Gastrocnemius medialis (tissue), 4 donors: ENCODE measurements at regions not wholly inside any gene's neighbourhood (a gene's known extent, or its start where the extent isn't known, plus 50 kb on each side); places are given as distances from the start of the nearest gene placed in this dataset.

Experiments
- ATAC-seq, 2 donors: fragments of 150-250 bp; one replicate each; pipeline ENCODE4 v1.9.1; 2016
- DNase-seq, 2 donors: peaks; one replicate each; pipeline ENCODE4 v3.0.0-alpha.2; 2019
- H3K27ac ChIP-seq, 4 donors: fragments of 200-600 bp; sonication (generic); 1 replicate in 1 of 4; 2 replicates in 3 of 4; pipeline ENCODE4 v1.5.1; 2016 to 2018; ENCODE audit warnings: mild to moderate bottlenecking in 2 of 4, moderate library complexity in 1 of 4
- H3K27me3 ChIP-seq, 3 donors: fragments of 200-600 bp; sonication (generic) in 2 of 3; 1 replicate in 1 of 3; 2 replicates in 2 of 3; pipeline versions ENCODE4 v1.5.1 to v1.6.0; 2016 to 2019; ENCODE audit warnings: mild to moderate bottlenecking in 1 of 3, moderate library complexity in 1 of 3
- H3K36me3 ChIP-seq, 2 donors: fragments of 200-600 bp; sonication (generic) in 1 of 2; one replicate each; pipeline ENCODE4 v1.5.1; 2017 to 2018
- H3K4me1 ChIP-seq, 2 donors: fragments of 200-600 bp; sonication (generic) in 1 of 2; one replicate each; pipeline ENCODE4 v1.5.1; 2016 to 2017; ENCODE audit warnings: mild to moderate bottlenecking in 2 of 2
- H3K4me3 ChIP-seq, 4 donors: fragments of 200-600 bp; sonication (generic) in 3 of 4; 1 replicate in 1 of 4; 2 replicates in 3 of 4; pipeline ENCODE4 v1.5.1; 2016 to 2019; ENCODE audit warnings: mild to moderate bottlenecking in 2 of 4
- H3K9me3 ChIP-seq, 3 donors: fragments of 200-600 bp; sonication (generic) in 2 of 3; 1 replicate in 1 of 3; 2 replicates in 2 of 3; pipeline ENCODE4 v1.5.1; 2016 to 2019
- POLR2A ChIP-seq, 2 donors: fragments of 450-650 bp; IDR thresholded peaks; one replicate each; pipeline ENCODE4 v1.6.1; 2017; ENCODE audit warnings: antibody characterized with exemption in 2 of 2, mild to moderate bottlenecking in 2 of 2, moderate library complexity in 2 of 2
- in situ Hi-C, 4 donors: fragments of 200-750 bp; cut with MboI; loops; one replicate each; pipeline versions ENCODE4 v1.15.0 to v1.8.0; 2017; ENCODE audit warnings: low sequenced_read_pairs in 4 of 4
- intact Hi-C: fragments of 100-400 bp; cut with DNase I; formaldehyde crosslinking; loops from one replicate; pipeline ENCODE4 v1.15.1; 2023; ENCODE audit warnings: low total_unique reads
- TF ChIP-seq, protein P1 (sequence below), 5 experiments: fragments of 450-650 bp in 3 of 5; fragments of 200-600 bp in 2 of 5; sonication (generic) in 2 of 5; IDR thresholded peaks in 4 of 5; conservative IDR thresholded peaks in 1 of 5; 1 replicate in 4 of 5; 2 replicates in 1 of 5; pipeline ENCODE4 v1.5.1; 2016 to 2019; ENCODE audit warnings: antibody characterized with exemption in 5 of 5, mild to moderate bottlenecking in 3 of 5, moderate library complexity in 3 of 5

DNA sequence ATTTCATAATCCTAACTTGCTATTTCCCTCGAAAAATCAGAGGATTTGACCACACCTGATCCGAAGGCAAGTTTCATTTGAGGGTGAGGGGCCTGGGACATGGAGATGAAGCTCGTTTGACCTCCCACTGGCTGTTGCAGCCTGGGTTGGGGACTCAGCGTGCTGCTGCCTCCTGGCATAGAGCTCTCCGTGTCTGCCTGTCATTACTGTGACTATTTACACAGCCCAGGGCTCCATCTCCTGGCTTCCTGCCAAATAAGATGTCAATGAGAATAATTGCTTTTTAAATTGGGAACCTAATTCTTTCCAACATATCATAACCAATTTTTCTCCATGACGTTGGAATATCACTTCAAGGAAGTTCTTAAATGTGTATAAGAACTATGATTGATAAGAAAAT lies 139.3 kb upstream of the COBL start:
- Histone ChIP-seq H3K4me1 (no peaks in the 10 kb centered on the region), H3K9me3 (no peaks in the 10 kb centered on the region), H3K36me3 (no peaks in the 10 kb centered on the region), H3K27ac (no peak overlapping the region), H3K4me3 (no peak overlapping the region), H3K27me3 (no peaks in the 10 kb centered on the region)
- ATAC-seq (no peak), DNase-seq (no peak)
- TF ChIP-seq POLR2A (IDR thresholded peaks at IDR 0.05) = no peak
- TF ChIP-seq, protein P1, sequence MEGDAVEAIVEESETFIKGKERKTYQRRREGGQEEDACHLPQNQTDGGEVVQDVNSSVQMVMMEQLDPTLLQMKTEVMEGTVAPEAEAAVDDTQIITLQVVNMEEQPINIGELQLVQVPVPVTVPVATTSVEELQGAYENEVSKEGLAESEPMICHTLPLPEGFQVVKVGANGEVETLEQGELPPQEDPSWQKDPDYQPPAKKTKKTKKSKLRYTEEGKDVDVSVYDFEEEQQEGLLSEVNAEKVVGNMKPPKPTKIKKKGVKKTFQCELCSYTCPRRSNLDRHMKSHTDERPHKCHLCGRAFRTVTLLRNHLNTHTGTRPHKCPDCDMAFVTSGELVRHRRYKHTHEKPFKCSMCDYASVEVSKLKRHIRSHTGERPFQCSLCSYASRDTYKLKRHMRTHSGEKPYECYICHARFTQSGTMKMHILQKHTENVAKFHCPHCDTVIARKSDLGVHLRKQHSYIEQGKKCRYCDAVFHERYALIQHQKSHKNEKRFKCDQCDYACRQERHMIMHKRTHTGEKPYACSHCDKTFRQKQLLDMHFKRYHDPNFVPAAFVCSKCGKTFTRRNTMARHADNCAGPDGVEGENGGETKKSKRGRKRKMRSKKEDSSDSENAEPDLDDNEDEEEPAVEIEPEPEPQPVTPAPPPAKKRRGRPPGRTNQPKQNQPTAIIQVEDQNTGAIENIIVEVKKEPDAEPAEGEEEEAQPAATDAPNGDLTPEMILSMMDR (IDR thresholded peaks at IDR 0.05 in 4 of 5, conservative IDR thresholded peaks at IDR 0.05 in 1 of 5) = no peak
- in situ Hi-C loops (no loop called here), intact Hi-C loops (no loop called here)

DNA sequence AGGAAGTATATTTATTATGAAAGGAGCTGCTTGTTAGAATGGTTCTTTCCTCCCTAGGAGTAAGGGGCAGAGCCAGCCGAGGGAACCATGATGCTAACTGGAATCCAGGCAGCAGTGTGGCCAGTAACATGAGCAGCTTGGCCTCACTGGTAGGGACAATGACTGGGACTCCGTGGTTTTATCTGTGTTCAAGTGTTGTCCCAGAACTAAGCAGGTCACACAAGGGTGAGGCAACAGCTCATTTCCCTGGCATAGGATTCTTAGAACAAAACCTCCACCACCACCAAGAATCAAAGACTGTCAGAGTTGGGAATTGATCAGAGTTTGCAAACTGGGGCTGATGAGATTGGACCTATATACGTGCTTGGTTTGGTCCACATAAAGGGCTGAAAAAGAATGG lies 138.9 kb upstream of the COBL start:
- DNase-seq = no peak
- no peaks in the 10 kb centered on the region for H3K27me3 ChIP-seq
- TF ChIP-seq POLR2A (IDR thresholded peaks at IDR 0.05) = no peak
- TF ChIP-seq, protein P1 (IDR thresholded peaks at IDR 0.05 in 4 of 5, conservative IDR thresholded peaks at IDR 0.05 in 1 of 5) = no peak
- H3K4me3 ChIP-seq = no peak overlapping the region
- no peak for ATAC-seq
- H3K36me3 ChIP-seq = no peaks in the 10 kb centered on the region
- in situ Hi-C loops = no loop called here
- intact Hi-C loops = no loop called here
- H3K9me3 ChIP-seq = no peaks in the 10 kb centered on the region
- no peak overlapping the region for H3K27ac ChIP-seq
- H3K4me1 ChIP-seq = no peaks in the 10 kb centered on the region

- H3K4me1 ChIP-seq = no peaks in the 10 kb centered on the region
- intact Hi-C loops = no loop called here
- TF ChIP-seq POLR2A (IDR thresholded peaks at IDR 0.05) = no peak
- TF ChIP-seq, protein P1 (IDR thresholded peaks at IDR 0.05 in 4 of 5, conservative IDR thresholded peaks at IDR 0.05 in 1 of 5) = no peak
- no peak for ATAC-seq
- H3K27me3 ChIP-seq = no peaks in the 10 kb centered on the region
- H3K36me3 ChIP-seq = no peaks in the 10 kb centered on the region
- no peak overlapping the region for H3K27ac ChIP-seq
- no peak overlapping the region for H3K4me3 ChIP-seq
- in situ Hi-C loops = no loop called here
- H3K9me3 ChIP-seq = no peaks in the 10 kb centered on the region
- DNase-seq = no peak
These were observed 138.5 kb upstream of the COBL start for GRCh38 chr7:51455086-51455485.

GRCh38 chr7:51452694-51453093 lies 136.1 kb upstream of the COBL start:
- Histone ChIP-seq H3K9me3 (no peaks in the 10 kb centered on the region), H3K4me1 (no peaks in the 10 kb centered on the region), H3K36me3 (no peaks in the 10 kb centered on the region), H3K4me3 (no peak overlapping the region), H3K27me3 (no peaks in the 10 kb centered on the region), H3K27ac (no peak overlapping the region)
- TF ChIP-seq POLR2A (IDR thresholded peaks at IDR 0.05) = no peak
- TF ChIP-seq, protein P1 (IDR thresholded peaks at IDR 0.05 in 4 of 5, conservative IDR thresholded peaks at IDR 0.05 in 1 of 5) = no peak
- in situ Hi-C loops = no loop called here
- DNase-seq (no peak), ATAC-seq (no peak)
- intact Hi-C loops = no loop called here

- intact Hi-C loops = no loop called here
- Histone ChIP-seq H3K27me3 (no peaks in the 10 kb centered on the region), H3K4me3 (no peak overlapping the region), H3K9me3 (no peaks in the 10 kb centered on the region), H3K36me3 (no peaks in the 10 kb centered on the region), H3K4me1 (no peaks in the 10 kb centered on the region), H3K27ac (no peak overlapping the region)
- ATAC-seq (no peak), DNase-seq (no peak)
- in situ Hi-C loops = no loop called here
- TF ChIP-seq, protein P1 (IDR thresholded peaks at IDR 0.05 in 4 of 5, conservative IDR thresholded peaks at IDR 0.05 in 1 of 5) = no peak
- TF ChIP-seq POLR2A (IDR thresholded peaks at IDR 0.05) = no peak
These were observed 135.3 kb upstream of the COBL start for GRCh38 chr7:51451751-51452476.
